ENCODE measurements at regions not wholly inside any gene's neighbourhood (a gene's known extent, or its start where the extent isn't known, plus 50 kb on each side); places are given as distances from the start of the nearest gene placed in this dataset.
A peak's percentile ranks its signal among the peaks of the same experiment; 100 is the strongest.

DNA sequence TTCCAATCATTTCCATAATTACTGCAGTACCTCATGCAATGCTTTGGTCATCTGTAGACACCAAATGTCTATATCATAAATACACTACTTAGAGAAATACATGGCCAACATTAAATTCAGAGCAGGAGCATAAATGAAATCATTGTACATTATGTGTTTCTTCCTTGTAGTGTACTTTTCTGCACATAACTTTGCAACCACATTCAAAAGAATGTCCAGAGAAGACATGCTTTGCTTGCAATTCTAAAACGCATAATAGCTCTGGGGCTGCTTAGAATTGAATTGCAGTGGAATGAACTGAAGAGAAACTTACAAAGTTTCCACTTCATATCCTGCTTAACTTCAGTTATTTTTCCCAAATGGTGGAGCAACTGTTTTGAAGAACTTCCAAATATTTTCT lies 664.4 kb downstream of the DSC3 start:
- DNase-seq (ENCODE audit: extremely low spot score, unreplicated experiment) = no peak
- H3K4me1 Mint-ChIP-seq (ENCODE audit: unreplicated experiment) = no peaks in the 10 kb centered on the region
- no peak overlapping the region for H3K27ac Mint-ChIP-seq
- H3K27me3 Mint-ChIP-seq = no peaks in the 10 kb centered on the region
- no peaks in the 10 kb centered on the region for H3K9me3 Mint-ChIP-seq
- H3K36me3 Mint-ChIP-seq = no peaks in the 10 kb centered on the region
- no peak overlapping the region for H3K4me3 Mint-ChIP-seq
- TF ChIP-seq, protein P1, sequence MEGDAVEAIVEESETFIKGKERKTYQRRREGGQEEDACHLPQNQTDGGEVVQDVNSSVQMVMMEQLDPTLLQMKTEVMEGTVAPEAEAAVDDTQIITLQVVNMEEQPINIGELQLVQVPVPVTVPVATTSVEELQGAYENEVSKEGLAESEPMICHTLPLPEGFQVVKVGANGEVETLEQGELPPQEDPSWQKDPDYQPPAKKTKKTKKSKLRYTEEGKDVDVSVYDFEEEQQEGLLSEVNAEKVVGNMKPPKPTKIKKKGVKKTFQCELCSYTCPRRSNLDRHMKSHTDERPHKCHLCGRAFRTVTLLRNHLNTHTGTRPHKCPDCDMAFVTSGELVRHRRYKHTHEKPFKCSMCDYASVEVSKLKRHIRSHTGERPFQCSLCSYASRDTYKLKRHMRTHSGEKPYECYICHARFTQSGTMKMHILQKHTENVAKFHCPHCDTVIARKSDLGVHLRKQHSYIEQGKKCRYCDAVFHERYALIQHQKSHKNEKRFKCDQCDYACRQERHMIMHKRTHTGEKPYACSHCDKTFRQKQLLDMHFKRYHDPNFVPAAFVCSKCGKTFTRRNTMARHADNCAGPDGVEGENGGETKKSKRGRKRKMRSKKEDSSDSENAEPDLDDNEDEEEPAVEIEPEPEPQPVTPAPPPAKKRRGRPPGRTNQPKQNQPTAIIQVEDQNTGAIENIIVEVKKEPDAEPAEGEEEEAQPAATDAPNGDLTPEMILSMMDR (conservative IDR thresholded peaks at IDR 0.05) = no peak

DNA sequence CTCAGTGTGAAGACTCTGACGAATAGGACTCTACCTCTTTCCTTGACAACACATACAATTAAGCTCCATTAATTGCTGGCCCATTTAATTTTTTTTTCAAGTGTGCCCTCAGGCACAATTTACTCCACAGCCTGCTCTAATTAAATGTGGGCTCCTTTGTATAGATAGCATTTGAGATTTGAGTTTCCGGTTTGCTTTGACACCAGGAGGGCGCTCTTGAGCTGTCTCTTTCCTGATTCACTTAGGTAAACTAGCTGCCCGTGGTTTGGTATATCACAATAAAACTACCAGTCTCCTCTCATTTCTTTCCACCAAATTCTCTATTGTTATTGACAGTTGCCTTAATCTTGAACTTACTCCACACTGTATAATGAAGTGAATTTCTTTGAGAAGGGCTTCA lies 666.0 kb downstream of the DSC3 start:
- no peak overlapping the region for H3K4me3 Mint-ChIP-seq
- H3K36me3 Mint-ChIP-seq = no peaks in the 10 kb centered on the region
- DNase-seq (ENCODE audit: extremely low spot score, unreplicated experiment) = no peak
- H3K9me3 Mint-ChIP-seq = no peaks in the 10 kb centered on the region
- H3K27me3 Mint-ChIP-seq = no peaks in the 10 kb centered on the region
- TF ChIP-seq, protein P1 (conservative IDR thresholded peaks at IDR 0.05) = peak; percentile 17
- H3K4me1 Mint-ChIP-seq (ENCODE audit: unreplicated experiment) = no peaks in the 10 kb centered on the region
- no peak overlapping the region for H3K27ac Mint-ChIP-seq

DNA sequence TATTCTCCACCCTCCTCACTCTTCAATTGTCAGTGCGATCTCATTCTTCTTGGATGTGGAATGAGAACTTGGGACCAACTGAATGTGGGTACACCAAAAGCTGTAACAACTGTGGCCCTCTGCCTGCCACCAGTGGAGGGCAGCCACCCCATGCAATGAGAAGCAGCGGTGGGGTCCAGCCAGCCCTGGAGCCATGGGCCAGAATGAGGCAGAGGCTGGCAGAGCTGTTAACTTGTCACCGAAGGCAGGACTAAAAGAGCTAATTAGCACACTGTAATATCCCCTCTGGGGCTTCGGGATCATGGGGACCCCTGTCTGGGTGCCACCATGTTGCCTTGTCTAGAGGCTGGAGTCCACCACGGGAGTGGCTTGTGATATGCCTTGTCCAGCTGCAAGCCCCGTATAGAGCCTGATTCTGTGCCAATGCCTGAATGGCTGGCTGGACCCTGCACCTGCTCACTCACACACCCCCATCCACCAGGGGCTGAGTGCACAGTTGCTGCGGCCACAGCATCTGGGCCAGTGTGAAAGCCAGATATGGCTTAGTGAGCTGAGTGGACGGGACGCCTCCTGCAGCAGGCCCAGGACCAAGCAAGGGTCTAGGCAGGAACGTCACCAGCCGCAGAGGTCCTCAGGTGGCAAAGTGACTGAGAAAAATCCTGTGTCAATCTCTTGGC lies 680.5 kb downstream of the DSC3 start:
- TF ChIP-seq, protein P1 (conservative IDR thresholded peaks at IDR 0.05) = no peak
- no peak for DNase-seq (ENCODE audit: extremely low spot score, unreplicated experiment)
- H3K27me3 Mint-ChIP-seq = no peaks in the 10 kb centered on the region
- no peaks in the 10 kb centered on the region for H3K9me3 Mint-ChIP-seq
- no peak overlapping the region for H3K4me3 Mint-ChIP-seq
- no peaks in the 10 kb centered on the region for H3K36me3 Mint-ChIP-seq
- no peaks in the 10 kb centered on the region for H3K4me1 Mint-ChIP-seq (ENCODE audit: unreplicated experiment)
- H3K27ac Mint-ChIP-seq = no peak overlapping the region

DNA sequence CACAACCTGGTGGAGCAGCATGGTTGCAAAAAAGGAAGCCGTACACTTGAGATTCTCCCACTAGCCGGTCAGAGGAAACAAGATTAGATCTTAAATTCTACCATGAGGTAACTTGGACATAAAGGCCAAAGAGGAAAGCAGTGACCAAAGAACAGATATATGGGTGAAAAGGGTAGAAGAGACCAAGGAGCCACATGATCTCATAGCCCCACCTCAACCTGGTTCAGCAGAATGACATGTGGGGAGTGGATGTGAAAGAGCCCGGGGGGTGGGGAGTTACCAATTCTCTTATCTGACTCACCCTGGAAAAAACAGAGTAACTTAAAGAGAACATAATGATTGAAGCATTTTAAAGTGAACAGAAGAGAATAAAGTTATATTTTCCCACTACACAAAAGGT lies 683.0 kb downstream of the DSC3 start:
- TF ChIP-seq, protein P1 (conservative IDR thresholded peaks at IDR 0.05) = no peak
- DNase-seq (ENCODE audit: extremely low spot score, unreplicated experiment) = no peak
- H3K9me3 Mint-ChIP-seq = no peaks in the 10 kb centered on the region
- no peaks in the 10 kb centered on the region for H3K36me3 Mint-ChIP-seq
- no peaks in the 10 kb centered on the region for H3K27me3 Mint-ChIP-seq
- no peak overlapping the region for H3K4me3 Mint-ChIP-seq
- no peak overlapping the region for H3K27ac Mint-ChIP-seq
- no peaks in the 10 kb centered on the region for H3K4me1 Mint-ChIP-seq (ENCODE audit: unreplicated experiment)

DNA sequence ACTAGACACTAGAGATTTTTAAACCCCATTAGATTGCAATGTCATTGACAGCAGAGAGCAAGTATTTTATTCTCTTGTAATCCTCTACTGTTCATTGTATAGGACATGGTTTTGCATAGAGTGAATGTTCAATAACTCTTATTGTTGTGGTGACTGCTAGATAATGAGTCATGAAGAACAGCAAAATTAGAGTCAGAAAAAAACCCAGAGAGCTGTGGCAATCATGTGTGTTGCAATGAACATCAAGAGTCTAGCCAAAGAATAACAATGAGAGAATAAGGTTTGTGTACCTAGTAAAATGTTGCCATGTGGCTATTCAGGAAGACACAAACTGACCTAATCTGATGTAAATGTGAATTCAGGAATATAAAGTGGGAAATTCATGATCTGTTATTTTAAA lies 684.0 kb downstream of the DSC3 start:
- DNase-seq (ENCODE audit: extremely low spot score, unreplicated experiment) = no peak
- Mint-ChIP-seq H3K36me3 (no peaks in the 10 kb centered on the region), H3K4me1 (ENCODE audit: unreplicated experiment) (no peaks in the 10 kb centered on the region), H3K4me3 (no peak overlapping the region), H3K9me3 (no peaks in the 10 kb centered on the region), H3K27me3 (no peaks in the 10 kb centered on the region), H3K27ac (no peak overlapping the region)
- TF ChIP-seq, protein P1 (conservative IDR thresholded peaks at IDR 0.05) = no peak
